ENCODE measurements at regions not wholly inside any gene's neighbourhood (a gene's known extent, or its start where the extent isn't known, plus 50 kb on each side); places are given as distances from the start of the nearest gene placed in this dataset.

- no peaks in the 10 kb centered on the region for H3K36me3 Mint-ChIP-seq (ENCODE audit: insufficient read depth in 1 of 3, low read depth in 3 of 3)
Measured at GRCh38 chr11:80587906-80588305, 1147.1 kb upstream of the TENM4 start.

More at GRCh38 chr11:80587906-80588305, 1147.1 kb upstream of the TENM4 start:
- no CpG with 5 or more reads among the region's 2 CpGs for WGBS (ENCODE audit: extremely low coverage, insufficient read length, low lambda C conversion rate)
- Histone ChIP-seq H3K23ac (ENCODE audit: insufficient read length, low read depth, low read length) (no peak overlapping the region), H2BK120ac (ENCODE audit: low read depth, low read length, poor library complexity, severe bottlenecking) (no peak overlapping the region), H3K4ac (ENCODE audit: low read depth, low read length) (no peak overlapping the region), H3K4me1 (ENCODE audit: insufficient read depth, low read length) (no peaks in the 10 kb centered on the region), H2BK20ac (ENCODE audit: low read depth, low read length, poor library complexity, severe bottlenecking) (no peak overlapping the region), H2AK5ac (ENCODE audit: insufficient read length, low read length) (no peak overlapping the region), H3T11ph (ENCODE audit: low read length) (no peak overlapping the region), H2BK12ac (ENCODE audit: insufficient read length, low read depth, low read length) (no peak overlapping the region), H3K4me2 (ENCODE audit: insufficient read depth, insufficient read length, low read length) (no peak overlapping the region), H3K56ac (ENCODE audit: insufficient read length, low read depth, low read length) (no peak overlapping the region), H4K5ac (ENCODE audit: insufficient read length, low read depth, low read length) (no peak overlapping the region), H3K27ac (ENCODE audit: insufficient read length, low read depth, low read length) (no peak overlapping the region), H4K8ac (replicated peaks; ENCODE audit: insufficient read length, low read depth, low read length) (no peak overlapping the region), H4K20me1 (ENCODE audit: control insufficient read depth, insufficient read depth, insufficient read length) (no peaks in the 10 kb centered on the region), H3K9me3 (ENCODE audit: control insufficient read depth, low read depth, low read length) (no peaks in the 10 kb centered on the region), H2BK5ac (ENCODE audit: insufficient read length, low read length) (no peak overlapping the region), H4K91ac (ENCODE audit: insufficient read length, low read depth, low read length) (no peak overlapping the region), H2BK15ac (ENCODE audit: low read depth, low read length) (no peak overlapping the region), H3K23me2 (ENCODE audit: insufficient read length, low read depth, low read length, poor library complexity, severe bottlenecking) (no peaks in the 10 kb centered on the region), H3K79me2 (ENCODE audit: insufficient read depth, low read length) (no peaks in the 10 kb centered on the region), H3K14ac (ENCODE audit: insufficient read depth, low read length) (no peak overlapping the region), H3K79me1 (ENCODE audit: insufficient read depth, low read depth, low read length, poor library complexity, severe bottlenecking) (no peaks in the 10 kb centered on the region), H2AFZ (ENCODE audit: low read length) (no peak overlapping the region), H3K27me3 (ENCODE audit: insufficient read depth, low read length) (no peaks in the 10 kb centered on the region), H3K18ac (ENCODE audit: insufficient read length, low read depth, low read length) (no peak overlapping the region), H3K9ac (ENCODE audit: extremely low read depth, insufficient read length, low read length) (no peak overlapping the region)
- H3K9me3 Mint-ChIP-seq: no peaks in the 10 kb centered on the region
- TF ChIP-seq CTCF (conservative IDR thresholded peaks at IDR 0.05): no peak
- H3K27me3 Mint-ChIP-seq (ENCODE audit: low read depth): no peaks in the 10 kb centered on the region
- no peak overlapping the region for H3K4me3 Mint-ChIP-seq
- no peak for DNase-seq
- peaks cover 11 to 14% of the 10 kb centered on the region in 2 experiments for H3K4me1 Mint-ChIP-seq
- no peak overlapping the region for H3K27ac Mint-ChIP-seq

Measured in H9 (cell line).